Ectodermal cell (in vitro differentiated cells): ENCODE measurements at regions not wholly inside any gene's neighbourhood (a gene's known extent, or its start where the extent isn't known, plus 50 kb on each side); places are given as distances from the start of the nearest gene placed in this dataset.

Experiments
- H3K27ac ChIP-seq: 2 replicates; pipeline ENCODE4 v1.7.0; 2013; ENCODE audit warnings: mild to moderate bottlenecking, low read depth, low read length; ENCODE audit not compliant: insufficient read depth, poor library complexity, severe bottlenecking
- H3K27me3 ChIP-seq: 2 replicates; pipeline ENCODE4 v1.7.0; 2013; ENCODE audit warnings: mild to moderate bottlenecking, low read length; ENCODE audit not compliant: insufficient read depth, control insufficient read depth, poor library complexity, severe bottlenecking
- H3K36me3 ChIP-seq: one replicate; pipeline ENCODE4 v1.7.0; 2013; ENCODE audit warnings: low read length; ENCODE audit not compliant: control insufficient read depth, insufficient read depth
- H3K4me1 ChIP-seq: one replicate; pipeline ENCODE4 v1.7.0; 2013; ENCODE audit warnings: low read length; ENCODE audit not compliant: control insufficient read depth, insufficient read depth
- H3K4me3 ChIP-seq: 2 replicates; pipeline ENCODE4 v1.7.0; 2013; ENCODE audit warnings: low read depth, low read length, control low read depth; ENCODE audit not compliant: insufficient read depth
- H3K9me3 ChIP-seq: 2 replicates; pipeline ENCODE4 v1.7.0; 2013; ENCODE audit warnings: mild to moderate bottlenecking, low read length, moderate library complexity; ENCODE audit not compliant: control insufficient read depth
- WGBS, 2 experiments: methylation state at CpG; one replicate each; pipeline ENCODE4 v1.1.7; 2013; ENCODE audit warnings: missing lambda C conversion rate in 2 of 2; 5-methylcytosine and 5-hydroxymethylcytosine counted together

DNA sequence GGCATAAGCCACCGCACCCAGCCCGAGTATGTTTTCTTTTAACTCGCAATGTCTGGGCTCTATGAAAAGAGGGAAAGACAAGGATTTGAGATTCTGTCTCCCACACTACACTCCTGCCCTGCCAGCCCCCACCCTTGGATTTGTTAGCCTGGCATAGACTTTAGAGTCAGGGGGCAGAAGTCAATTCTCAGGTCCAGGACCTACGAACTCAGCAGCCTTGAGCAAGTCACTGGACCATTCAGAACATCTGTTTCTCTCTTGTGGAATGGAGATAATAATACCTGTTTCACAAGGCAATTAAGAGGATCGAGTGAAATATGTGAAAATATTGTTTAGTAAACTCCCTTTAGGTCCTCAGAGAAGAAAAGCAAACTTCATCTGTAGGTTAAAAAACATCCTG lies 66.1 kb upstream of the FUT8 start:
- H3K36me3 ChIP-seq: no peaks in the 10 kb centered on the region
- no peaks in the 10 kb centered on the region for H3K27me3 ChIP-seq
- WGBS, 2 experiments: 92 to 97% methylated on average over 5 of the region's 5 CpGs
- H3K9me3 ChIP-seq: no peaks in the 10 kb centered on the region
- H3K4me1 ChIP-seq: no peaks in the 10 kb centered on the region
- H3K4me3 ChIP-seq: no peak overlapping the region
- H3K27ac ChIP-seq: no peak overlapping the region

DNA sequence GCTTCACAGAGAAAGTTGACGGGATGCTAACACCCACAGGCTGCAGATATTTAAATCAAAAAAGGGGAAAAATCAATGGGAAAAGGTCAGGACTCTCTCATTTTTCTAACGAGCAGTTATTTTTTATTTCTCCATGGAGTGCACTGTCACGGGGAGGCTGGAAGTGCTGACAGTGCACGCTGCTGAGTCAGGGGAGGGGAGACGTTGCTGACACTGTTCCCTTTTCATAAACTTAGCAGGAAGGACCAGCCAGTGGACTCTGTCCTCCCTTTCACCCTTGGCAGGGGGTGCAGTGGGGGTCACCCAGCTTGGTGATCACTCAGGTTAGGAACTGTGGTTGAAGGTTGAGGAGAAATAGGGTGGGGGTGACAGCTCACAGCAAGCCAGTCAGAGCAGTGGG lies 65.6 kb upstream of the FUT8 start:
- WGBS, 2 experiments: 78 to 82% methylated on average over 5 of the region's 5 CpGs
- Histone ChIP-seq H3K4me3 (no peak overlapping the region), H3K9me3 (no peaks in the 10 kb centered on the region), H3K27me3 (no peaks in the 10 kb centered on the region), H3K4me1 (no peaks in the 10 kb centered on the region), H3K36me3 (no peaks in the 10 kb centered on the region), H3K27ac (no peak overlapping the region)

DNA sequence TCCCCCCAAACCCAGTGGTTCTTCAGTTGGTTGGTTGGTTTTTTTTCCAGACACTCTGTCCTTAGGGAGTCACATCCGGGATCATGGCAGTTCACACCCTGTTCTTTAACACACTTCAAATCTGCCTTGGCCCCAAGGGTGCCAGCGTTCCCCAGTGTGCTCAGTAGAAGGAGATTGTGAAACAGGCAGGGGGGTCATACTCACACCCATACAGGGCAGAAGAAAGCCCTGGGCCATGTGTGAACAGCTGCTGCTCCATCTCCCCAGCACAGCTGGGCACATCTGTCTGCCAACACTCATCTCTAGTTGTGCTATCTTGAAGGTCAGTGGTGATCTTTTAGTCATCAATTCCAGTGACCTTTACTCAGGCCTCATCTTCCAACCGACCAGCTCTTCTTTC lies 64.4 kb upstream of the FUT8 start:
- no peaks in the 10 kb centered on the region for H3K27me3 ChIP-seq
- H3K9me3 ChIP-seq: no peaks in the 10 kb centered on the region
- H3K4me3 ChIP-seq: no peak overlapping the region
- 86 to 92% methylated on average over 3 of the region's 3 CpGs for WGBS, 2 experiments
- no peaks in the 10 kb centered on the region for H3K36me3 ChIP-seq
- H3K27ac ChIP-seq: no peak overlapping the region
- no peaks in the 10 kb centered on the region for H3K4me1 ChIP-seq

DNA sequence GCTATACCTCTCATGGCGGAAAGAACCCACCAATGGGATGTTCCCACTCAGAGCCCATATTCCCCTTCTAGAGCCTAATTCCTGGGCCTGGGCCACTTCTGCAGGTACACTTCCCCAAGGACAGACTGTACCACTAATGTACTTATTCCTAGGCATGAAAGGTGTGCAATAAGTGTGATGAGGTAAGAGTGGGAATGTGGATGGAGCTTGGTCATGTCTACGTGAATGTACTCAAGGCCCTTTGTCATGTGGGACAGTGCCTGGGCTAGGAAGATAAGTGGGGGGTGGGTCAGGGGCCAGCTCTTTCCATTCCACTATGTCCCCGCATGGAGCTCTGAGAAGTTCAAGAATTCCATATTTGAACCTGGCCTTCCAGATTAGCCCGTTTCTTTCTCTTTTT lies 63.4 kb upstream of the FUT8 start:
- H3K4me3 ChIP-seq: no peak overlapping the region
- H3K27me3 ChIP-seq: no peaks in the 10 kb centered on the region
- no peaks in the 10 kb centered on the region for H3K36me3 ChIP-seq
- no peaks in the 10 kb centered on the region for H3K9me3 ChIP-seq
- H3K4me1 ChIP-seq: no peaks in the 10 kb centered on the region
- no peak overlapping the region for H3K27ac ChIP-seq
- WGBS, 2 experiments: 91 to 96% methylated on average over 4 of the region's 4 CpGs

DNA sequence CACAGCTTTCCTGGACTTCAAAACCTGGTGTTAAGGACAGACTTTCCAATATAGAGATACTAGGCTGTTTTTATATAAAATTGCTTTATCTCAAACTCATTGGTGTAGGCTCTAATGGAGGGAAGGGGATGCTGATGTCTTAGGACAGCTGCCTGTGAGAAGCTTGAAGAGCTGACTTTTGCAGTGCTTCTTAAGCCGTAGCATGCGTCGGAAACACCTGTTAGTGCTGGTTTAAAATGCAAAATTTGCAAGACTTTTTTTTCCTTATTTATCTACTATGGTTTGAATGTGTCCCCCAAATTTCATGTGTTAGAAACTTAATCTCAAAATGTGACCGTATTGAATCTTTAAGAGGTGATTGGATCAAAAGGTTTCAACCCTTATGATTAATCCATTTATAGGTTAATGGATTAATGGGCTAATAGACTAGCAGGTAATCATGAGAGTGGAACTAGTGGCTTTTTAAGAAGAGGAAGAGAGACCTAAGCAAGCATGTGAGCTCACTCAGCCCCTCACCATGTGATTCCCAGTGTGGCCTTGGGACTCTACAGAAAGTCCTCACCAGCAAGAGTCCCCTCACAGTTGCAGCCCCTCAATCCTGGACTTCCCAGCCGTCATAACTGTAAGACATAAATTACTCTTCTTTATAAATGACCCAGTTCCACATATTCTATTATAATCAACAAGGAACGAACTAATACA lies 60.9 kb upstream of the FUT8 start:
- Histone ChIP-seq H3K4me1 (no peaks in the 10 kb centered on the region), H3K9me3 (no peaks in the 10 kb centered on the region), H3K36me3 (no peaks in the 10 kb centered on the region), H3K27ac (no peak overlapping the region), H3K27me3 (no peaks in the 10 kb centered on the region), H3K4me3 (no peak overlapping the region)
- 95 to 96% methylated on average over 5 to 6 of the region's 6 CpGs for WGBS, 2 experiments

DNA sequence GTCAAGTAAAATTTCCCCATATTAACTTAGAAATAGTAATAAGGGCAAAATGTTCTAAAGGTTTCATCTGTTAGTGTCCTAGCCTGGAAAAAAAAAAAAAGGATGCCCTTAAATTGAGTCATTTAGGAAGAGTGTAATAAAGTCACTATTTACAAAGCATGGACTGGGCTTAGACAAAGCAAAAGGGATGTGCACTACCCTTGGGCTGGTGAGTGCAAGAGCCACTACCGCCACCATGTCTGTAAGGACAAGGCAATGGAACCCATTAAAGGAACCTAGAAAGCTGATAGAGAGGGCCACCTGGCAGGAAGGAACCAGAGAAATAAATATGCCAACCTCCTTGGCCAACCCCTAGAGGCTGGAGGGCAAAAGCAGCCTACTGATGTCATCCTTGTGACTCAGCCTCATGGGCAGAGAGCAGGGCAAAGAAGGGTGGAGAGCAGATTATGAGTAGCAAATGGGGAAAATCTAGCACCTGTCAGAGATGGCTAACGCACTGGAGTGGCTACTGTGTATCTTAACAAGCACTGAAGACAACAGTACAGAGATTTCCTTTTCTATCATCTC lies 59.5 kb upstream of the FUT8 start:
- H3K9me3 ChIP-seq: no peaks in the 10 kb centered on the region
- 95 to 97% methylated on average over 2 of the region's 2 CpGs for WGBS, 2 experiments
- H3K27me3 ChIP-seq: no peaks in the 10 kb centered on the region
- no peaks in the 10 kb centered on the region for H3K4me1 ChIP-seq
- H3K4me3 ChIP-seq: no peak overlapping the region
- no peak overlapping the region for H3K27ac ChIP-seq
- no peaks in the 10 kb centered on the region for H3K36me3 ChIP-seq

DNA sequence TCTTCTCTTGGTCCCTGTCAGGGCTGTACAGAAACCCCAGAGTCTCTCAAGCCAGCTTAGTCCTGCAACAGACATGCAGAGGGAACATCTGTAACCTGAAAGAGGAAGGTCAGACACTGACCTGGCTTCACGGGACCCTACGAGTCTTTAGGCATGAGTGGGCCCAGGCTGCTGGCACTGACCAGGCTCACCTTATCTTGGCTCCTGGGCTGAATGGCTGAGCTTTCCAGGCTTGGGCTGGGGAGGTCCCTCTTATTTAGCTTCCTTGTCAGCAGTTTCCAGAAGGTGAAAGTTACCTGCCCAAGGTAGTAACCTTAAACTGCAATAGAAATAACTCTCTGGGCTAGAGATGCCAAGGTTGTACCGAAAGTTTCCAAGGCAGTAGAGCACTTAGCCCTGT lies 58.4 kb upstream of the FUT8 start:
- Histone ChIP-seq H3K4me1 (no peaks in the 10 kb centered on the region), H3K27ac (no peak overlapping the region)

DNA sequence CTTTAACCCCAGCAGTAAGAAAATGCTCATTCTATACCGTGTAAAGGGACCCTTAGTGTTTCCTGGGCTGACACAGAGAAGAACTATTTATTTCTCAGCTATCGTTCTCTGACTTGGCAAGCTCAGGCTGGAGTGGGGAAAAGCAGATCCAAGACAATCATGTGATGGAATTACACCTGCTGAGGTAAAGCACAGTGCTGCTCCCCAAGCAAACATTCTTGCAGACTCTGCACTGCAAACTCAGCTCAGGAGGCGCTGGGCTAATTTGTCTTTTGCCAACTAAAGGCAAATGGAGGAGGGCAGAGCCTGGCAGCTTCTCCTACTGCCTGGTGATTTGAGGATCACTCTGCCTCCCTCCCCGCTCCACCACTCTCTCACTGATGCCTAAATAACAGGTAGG lies 57.8 kb upstream of the FUT8 start:
- 86 to 88% methylated on average over 4 of the region's 4 CpGs for WGBS, 2 experiments
- no peaks in the 10 kb centered on the region for H3K9me3 ChIP-seq
- H3K27me3 ChIP-seq: no peaks in the 10 kb centered on the region
- H3K4me3 ChIP-seq: no peak overlapping the region
- H3K27ac ChIP-seq: no peak overlapping the region
- H3K36me3 ChIP-seq: no peaks in the 10 kb centered on the region
- H3K4me1 ChIP-seq: no peaks in the 10 kb centered on the region

More for the DNA sequence above, 58.4 kb upstream of the FUT8 start:
- no peak overlapping the region for H3K4me3 ChIP-seq
- no peaks in the 10 kb centered on the region for H3K36me3 ChIP-seq
- no peaks in the 10 kb centered on the region for H3K9me3 ChIP-seq
- no peaks in the 10 kb centered on the region for H3K27me3 ChIP-seq
- WGBS, 2 experiments: 96 to 98% methylated on average over 3 of the region's 3 CpGs

DNA sequence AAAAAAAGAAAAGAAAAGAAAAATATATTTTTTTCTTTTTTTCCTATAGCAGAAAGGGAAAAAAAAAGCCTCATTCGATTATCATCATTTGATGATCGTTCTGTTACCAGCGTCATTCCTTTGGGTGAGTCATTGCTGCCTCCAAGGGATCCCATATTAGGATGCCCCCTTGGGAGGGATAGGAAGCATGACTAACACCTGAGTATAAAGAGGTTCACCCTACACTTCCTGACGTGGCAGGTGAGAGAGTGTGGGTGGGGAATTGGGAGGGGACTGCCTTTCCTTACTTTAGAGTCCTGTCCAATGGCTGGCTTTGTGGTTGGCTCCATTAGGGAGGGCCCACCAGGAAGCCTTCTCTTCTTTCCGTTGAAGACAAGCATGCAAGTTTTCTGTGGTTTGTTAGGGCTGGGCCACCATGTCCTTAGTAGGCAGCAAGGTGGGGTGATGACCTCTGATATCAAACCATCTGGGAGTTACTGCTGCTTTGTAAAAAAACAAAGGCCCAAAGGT lies 56.1 kb upstream of the FUT8 start:
- Histone ChIP-seq H3K27ac (no peak overlapping the region), H3K27me3 (no peaks in the 10 kb centered on the region), H3K4me1 (no peaks in the 10 kb centered on the region), H3K9me3 (no peaks in the 10 kb centered on the region), H3K4me3 (no peak overlapping the region), H3K36me3 (no peaks in the 10 kb centered on the region)
- 68 to 80% methylated on average over 5 of the region's 5 CpGs for WGBS, 2 experiments

DNA sequence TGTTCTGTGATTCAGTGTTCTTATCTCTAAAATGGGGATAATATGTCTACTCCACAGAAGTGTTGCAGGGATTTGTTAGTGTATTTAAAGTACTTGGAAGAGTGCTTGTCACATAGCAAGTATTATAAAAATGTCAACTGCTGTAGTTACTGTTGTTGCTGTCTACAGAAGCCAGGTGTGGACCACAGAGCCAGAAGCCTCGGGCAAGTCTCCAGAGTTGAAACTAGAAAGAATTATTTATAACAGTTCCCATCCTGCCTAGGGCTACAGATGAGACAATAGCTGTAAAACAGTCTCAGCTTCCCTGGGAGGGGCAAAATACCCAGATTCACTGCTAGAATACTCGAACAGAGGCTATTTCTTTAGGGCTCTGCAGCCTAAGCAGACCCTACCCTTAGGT lies 55.4 kb upstream of the FUT8 start:
- Histone ChIP-seq H3K9me3 (no peaks in the 10 kb centered on the region), H3K4me3 (no peak overlapping the region), H3K36me3 (no peaks in the 10 kb centered on the region), H3K27ac (no peak overlapping the region), H3K4me1 (no peaks in the 10 kb centered on the region), H3K27me3 (no peaks in the 10 kb centered on the region)
- 88 to 93% methylated on average over 2 of the region's 2 CpGs for WGBS, 2 experiments
